ENCODE measurements at regions not wholly inside any gene's neighbourhood (a gene's known extent, or its start where the extent isn't known, plus 50 kb on each side); places are given as distances from the start of the nearest gene placed in this dataset.
A peak's percentile ranks its signal among the peaks of the same experiment; 100 is the strongest.

DNA sequence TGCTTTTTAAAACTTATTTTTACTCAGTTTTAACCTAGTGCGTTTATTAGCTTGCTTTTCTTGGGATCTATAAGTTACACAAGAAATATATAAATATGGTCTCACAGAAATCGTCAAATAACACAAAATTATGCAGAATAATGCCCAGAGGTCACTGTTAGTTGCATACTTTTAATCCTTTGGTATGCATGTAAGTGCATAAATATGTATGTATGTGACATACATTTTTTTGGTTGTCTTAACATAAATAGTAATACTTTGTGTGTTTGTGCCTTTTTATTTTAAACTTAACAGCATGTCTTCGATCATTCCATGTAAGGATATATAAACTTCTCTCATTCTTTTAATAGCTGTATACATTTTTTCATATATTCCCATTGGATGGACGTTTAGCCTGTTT lies 459.6 kb downstream of the PCNX1 start:
- Histone ChIP-seq H3K27me3 (ENCODE audit: control insufficient read depth, insufficient read depth, low read length) (no peaks in the 10 kb centered on the region), H3K9ac (ENCODE audit: low read depth, low read length) (no peak overlapping the region), H3K4me2 (ENCODE audit: low read length) (no peak overlapping the region), H3K9me3 (replicated peaks; ENCODE audit: low read length) (no peaks in the 10 kb centered on the region), H3K4me1 (ENCODE audit: control insufficient read depth, insufficient read depth, low read length) (peaks cover 50% of the 10 kb centered on the region), H3K36me3 (ENCODE audit: insufficient read depth, low read length) (no peaks in the 10 kb centered on the region), H3K4me3 (ENCODE audit: low read length) (no peak overlapping the region)

DNA sequence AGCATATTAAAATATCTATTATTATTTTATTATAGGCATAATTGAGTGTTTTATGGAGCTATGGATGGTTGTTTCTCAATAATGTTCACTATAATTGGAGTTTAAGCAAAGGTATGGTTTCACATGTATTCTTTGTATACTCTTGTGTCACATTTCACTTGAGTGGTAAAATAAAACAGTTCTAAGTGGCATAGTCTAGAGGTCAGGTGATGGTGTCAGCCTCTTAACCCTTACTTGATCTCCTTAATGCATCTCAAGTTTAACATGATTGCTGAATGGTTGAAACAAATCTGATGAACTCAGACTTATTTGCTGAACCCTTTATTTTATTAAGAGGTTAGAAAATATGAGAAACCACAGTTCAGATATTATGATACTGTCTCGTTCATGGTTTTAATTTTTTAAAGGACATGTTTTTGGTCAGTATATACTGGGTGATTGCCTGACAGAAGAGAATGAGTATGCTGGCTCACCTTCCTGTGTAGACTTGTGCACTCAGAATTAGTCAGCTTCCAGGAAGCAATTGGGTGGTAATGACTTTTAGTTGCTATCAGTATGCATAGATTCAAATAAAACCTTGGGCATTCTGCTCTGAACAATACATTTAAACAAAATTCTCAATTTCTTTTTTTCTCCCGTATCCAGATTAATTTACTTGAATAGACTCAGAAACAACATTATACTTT lies 464.6 kb downstream of the PCNX1 start:
- Histone ChIP-seq H3K4me2 (ENCODE audit: low read length) (peak overlapping the region; percentile 72), H3K4me3 (ENCODE audit: low read length) (peak overlapping the region; percentile 53)

DNA sequence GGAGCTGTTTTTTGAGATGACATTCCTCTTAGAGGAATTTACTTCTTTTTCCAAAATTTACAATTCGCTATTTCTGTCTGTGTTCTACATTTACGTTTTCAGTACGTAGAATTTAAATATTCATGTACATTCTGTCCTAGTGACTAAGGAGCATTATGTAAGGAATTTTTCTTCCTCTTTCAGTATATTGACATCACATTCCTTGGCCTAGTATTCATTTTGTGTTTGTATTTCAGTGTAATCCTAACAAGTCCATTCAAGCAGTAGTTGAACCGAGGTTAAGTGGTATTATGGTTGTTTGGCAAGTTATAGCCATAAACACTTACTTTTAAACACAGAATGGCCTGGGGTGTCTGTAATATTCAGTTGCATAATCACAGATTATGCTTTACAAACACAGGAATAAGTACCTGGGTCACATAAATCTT lies 465.2 kb downstream of the PCNX1 start:
- Histone ChIP-seq H3K9ac (ENCODE audit: low read depth, low read length) (peak overlapping the region; percentile 78), H3K9me3 (replicated peaks; ENCODE audit: low read length) (no peaks in the 10 kb centered on the region), H3K27me3 (ENCODE audit: control insufficient read depth, insufficient read depth, low read length) (no peaks in the 10 kb centered on the region), H3K4me3 (ENCODE audit: low read length) (peak overlapping the region; percentile 34), H3K4me1 (ENCODE audit: control insufficient read depth, insufficient read depth, low read length) (peaks cover 31% of the 10 kb centered on the region), H3K4me2 (ENCODE audit: low read length) (peak overlapping the region; percentile 72), H3K36me3 (ENCODE audit: insufficient read depth, low read length) (no peaks in the 10 kb centered on the region)

More for the DNA sequence above, 464.6 kb downstream of the PCNX1 start:
- no peaks in the 10 kb centered on the region for H3K27me3 ChIP-seq (ENCODE audit: control insufficient read depth, insufficient read depth, low read length)
- no peaks in the 10 kb centered on the region for H3K9me3 ChIP-seq (replicated peaks; ENCODE audit: low read length)
- H3K36me3 ChIP-seq (ENCODE audit: insufficient read depth, low read length) = no peaks in the 10 kb centered on the region
- peaks cover 31% of the 10 kb centered on the region for H3K4me1 ChIP-seq (ENCODE audit: control insufficient read depth, insufficient read depth, low read length)
- H3K9ac ChIP-seq (ENCODE audit: low read depth, low read length) = peak overlapping the region; percentile 78

DNA sequence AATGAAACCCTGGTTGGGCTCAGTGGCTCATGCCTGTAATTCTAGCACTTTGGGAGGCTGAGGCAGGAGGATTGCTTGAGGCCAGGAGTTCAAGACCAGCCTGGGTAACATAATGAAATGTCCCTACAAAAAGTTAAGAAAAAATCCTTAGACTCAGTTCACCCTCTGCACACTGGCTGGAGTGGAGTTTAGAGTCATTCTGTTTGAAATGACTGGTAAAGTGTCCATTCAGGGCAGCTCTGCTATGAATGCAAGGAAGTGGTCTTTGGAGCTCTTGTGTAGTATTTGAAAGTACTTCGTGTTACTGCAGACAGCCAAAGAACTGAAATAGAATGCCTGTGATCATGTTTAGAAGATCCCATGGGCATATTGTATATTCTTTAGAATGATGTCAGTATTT lies 466.5 kb downstream of the PCNX1 start:
- H3K36me3 ChIP-seq (ENCODE audit: insufficient read depth, low read length) = no peaks in the 10 kb centered on the region
- no peak overlapping the region for H3K9ac ChIP-seq (ENCODE audit: low read depth, low read length)
- H3K9me3 ChIP-seq (replicated peaks; ENCODE audit: low read length) = no peaks in the 10 kb centered on the region
- no peak overlapping the region for H3K4me2 ChIP-seq (ENCODE audit: low read length)
- no peaks in the 10 kb centered on the region for H3K27me3 ChIP-seq (ENCODE audit: control insufficient read depth, insufficient read depth, low read length)
- H3K4me1 ChIP-seq (ENCODE audit: control insufficient read depth, insufficient read depth, low read length) = peaks cover 38% of the 10 kb centered on the region
- no peak overlapping the region for H3K4me3 ChIP-seq (ENCODE audit: low read length)

DNA sequence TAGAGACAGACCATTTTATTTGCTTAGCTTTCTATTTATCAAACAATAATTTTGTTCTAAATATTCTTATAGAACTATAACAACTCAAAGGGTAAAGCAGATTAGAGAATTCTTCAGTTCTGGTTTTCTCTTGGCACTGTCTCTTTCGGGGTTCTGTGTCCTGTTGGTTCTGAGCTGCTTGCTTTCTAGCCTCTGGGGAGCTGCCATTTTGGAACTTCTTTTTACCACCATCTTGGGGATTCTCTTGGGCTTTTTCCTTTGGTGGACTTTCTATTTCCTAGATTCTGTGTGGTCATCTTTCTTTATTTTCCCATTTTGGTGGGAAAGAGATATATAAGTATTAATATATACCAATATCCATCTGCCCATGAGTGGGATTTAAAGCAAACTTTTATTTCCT lies 467.7 kb downstream of the PCNX1 start:
- no peaks in the 10 kb centered on the region for H3K9me3 ChIP-seq (replicated peaks; ENCODE audit: low read length)
- no peak overlapping the region for H3K4me2 ChIP-seq (ENCODE audit: low read length)
- H3K4me3 ChIP-seq (ENCODE audit: low read length) = no peak overlapping the region
- no peaks in the 10 kb centered on the region for H3K27me3 ChIP-seq (ENCODE audit: control insufficient read depth, insufficient read depth, low read length)
- peaks cover 42% of the 10 kb centered on the region for H3K4me1 ChIP-seq (ENCODE audit: control insufficient read depth, insufficient read depth, low read length)
- H3K9ac ChIP-seq (ENCODE audit: low read depth, low read length) = no peak overlapping the region
- no peaks in the 10 kb centered on the region for H3K36me3 ChIP-seq (ENCODE audit: insufficient read depth, low read length)

DNA sequence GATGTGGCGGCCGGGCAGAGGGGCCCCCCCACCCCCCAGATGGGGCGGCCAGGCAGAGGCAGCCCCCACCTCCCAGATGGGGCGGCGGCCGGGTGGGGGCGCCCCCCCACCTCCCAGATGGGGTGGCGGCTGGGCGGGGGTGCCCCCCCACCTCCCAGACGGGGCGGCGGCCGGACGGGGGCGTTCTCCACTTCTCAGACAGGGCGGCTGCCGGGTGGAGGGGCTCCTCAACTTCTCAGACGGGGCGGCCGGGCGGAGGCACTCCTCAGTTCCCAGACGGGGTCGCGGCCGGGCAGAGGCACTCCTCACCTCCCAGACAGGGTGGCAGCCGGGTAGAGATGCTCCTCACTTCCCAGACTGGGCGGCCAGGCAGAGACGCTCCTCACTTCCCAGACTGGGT lies 469.8 kb downstream of the PCNX1 start:
- no peaks in the 10 kb centered on the region for H3K36me3 ChIP-seq (ENCODE audit: insufficient read depth, low read length)
- H3K27me3 ChIP-seq (ENCODE audit: control insufficient read depth, insufficient read depth, low read length) = no peaks in the 10 kb centered on the region
- H3K4me1 ChIP-seq (ENCODE audit: control insufficient read depth, insufficient read depth, low read length) = peaks cover 36% of the 10 kb centered on the region
- H3K9me3 ChIP-seq (replicated peaks; ENCODE audit: low read length) = no peaks in the 10 kb centered on the region
- H3K4me3 ChIP-seq (ENCODE audit: low read length) = no peak overlapping the region
- no peak overlapping the region for H3K4me2 ChIP-seq (ENCODE audit: low read length)
- no peak overlapping the region for H3K9ac ChIP-seq (ENCODE audit: low read depth, low read length)

DNA sequence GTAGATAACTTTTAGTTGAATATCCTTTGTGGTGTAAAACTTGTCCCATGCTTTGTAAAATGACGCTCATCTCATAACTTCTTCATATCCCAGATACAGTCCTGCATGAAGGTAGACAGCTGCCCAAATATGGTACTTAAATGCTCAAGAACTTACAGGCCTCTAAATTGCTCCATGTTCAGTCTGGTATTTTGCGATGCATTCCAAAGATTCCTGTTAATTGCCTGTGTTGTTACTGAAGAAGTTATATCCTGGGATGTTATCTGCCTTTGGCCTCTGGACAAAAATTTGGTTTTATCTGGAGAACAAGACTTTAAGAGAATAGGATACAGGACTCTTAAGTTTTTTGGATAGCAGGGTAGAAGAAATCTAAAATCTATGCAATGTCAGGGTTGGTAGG lies 473.0 kb downstream of the PCNX1 start:
- H3K4me2 ChIP-seq (ENCODE audit: low read length) = no peak overlapping the region
- no peaks in the 10 kb centered on the region for H3K36me3 ChIP-seq (ENCODE audit: insufficient read depth, low read length)
- H3K9ac ChIP-seq (ENCODE audit: low read depth, low read length) = no peak overlapping the region
- no peak overlapping the region for H3K4me3 ChIP-seq (ENCODE audit: low read length)
- no peaks in the 10 kb centered on the region for H3K27me3 ChIP-seq (ENCODE audit: control insufficient read depth, insufficient read depth, low read length)
- H3K4me1 ChIP-seq (ENCODE audit: control insufficient read depth, insufficient read depth, low read length) = peaks cover 18% of the 10 kb centered on the region
- no peaks in the 10 kb centered on the region for H3K9me3 ChIP-seq (replicated peaks; ENCODE audit: low read length)

DNA sequence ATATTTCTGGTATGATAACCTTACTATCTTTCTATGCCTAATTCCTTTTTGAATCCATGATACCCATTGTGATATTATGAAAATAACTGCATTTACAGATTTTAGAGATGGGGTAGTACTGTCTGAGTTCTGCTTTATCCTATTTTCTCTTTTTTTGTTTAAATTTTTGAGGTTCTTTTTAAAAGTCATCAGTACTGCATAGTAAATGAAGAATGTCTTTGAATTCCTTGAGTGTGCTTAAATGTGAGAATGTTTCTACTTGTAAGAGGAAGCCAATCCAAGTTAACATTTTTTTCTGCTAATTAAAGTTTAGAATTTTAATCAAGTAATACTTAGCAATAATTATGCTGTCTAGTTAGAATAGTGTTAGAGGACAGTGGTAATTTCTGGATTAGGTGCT lies 474.6 kb downstream of the PCNX1 start:
- H3K4me1 ChIP-seq (ENCODE audit: control insufficient read depth, insufficient read depth, low read length) = peaks cover 18% of the 10 kb centered on the region
- no peaks in the 10 kb centered on the region for H3K36me3 ChIP-seq (ENCODE audit: insufficient read depth, low read length)

DNA sequence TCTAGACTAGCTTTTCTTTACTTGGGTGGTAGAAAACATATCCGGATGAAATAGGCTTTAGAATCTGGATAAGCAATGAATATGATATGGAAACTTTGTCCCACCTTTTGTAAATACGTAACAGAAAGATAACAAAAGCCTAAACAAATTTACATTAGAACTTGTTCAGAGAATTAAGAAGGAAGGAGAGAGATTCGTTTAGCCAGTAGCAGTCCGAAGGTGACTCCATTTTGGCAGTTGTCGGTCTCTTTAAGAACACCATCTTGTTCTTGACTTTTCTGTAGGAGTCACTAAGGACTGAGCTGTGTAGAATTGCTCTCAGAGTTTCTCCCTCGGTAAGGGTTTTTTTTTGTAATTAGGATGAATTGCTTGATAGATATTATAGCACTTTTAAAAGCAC lies 475.1 kb downstream of the PCNX1 start:
- Histone ChIP-seq H3K27me3 (ENCODE audit: control insufficient read depth, insufficient read depth, low read length) (no peaks in the 10 kb centered on the region), H3K9me3 (replicated peaks; ENCODE audit: low read length) (no peaks in the 10 kb centered on the region), H3K36me3 (ENCODE audit: insufficient read depth, low read length) (no peaks in the 10 kb centered on the region), H3K4me3 (ENCODE audit: low read length) (no peak overlapping the region), H3K4me1 (ENCODE audit: control insufficient read depth, insufficient read depth, low read length) (peaks cover 18% of the 10 kb centered on the region), H3K4me2 (ENCODE audit: low read length) (no peak overlapping the region), H3K9ac (ENCODE audit: low read depth, low read length) (no peak overlapping the region)

More for the DNA sequence above, 474.6 kb downstream of the PCNX1 start:
- H3K4me3 ChIP-seq (ENCODE audit: low read length) = no peak overlapping the region
- H3K27me3 ChIP-seq (ENCODE audit: control insufficient read depth, insufficient read depth, low read length) = no peaks in the 10 kb centered on the region
- H3K9me3 ChIP-seq (replicated peaks; ENCODE audit: low read length) = no peaks in the 10 kb centered on the region
- no peak overlapping the region for H3K4me2 ChIP-seq (ENCODE audit: low read length)
- H3K9ac ChIP-seq (ENCODE audit: low read depth, low read length) = no peak overlapping the region

DNA sequence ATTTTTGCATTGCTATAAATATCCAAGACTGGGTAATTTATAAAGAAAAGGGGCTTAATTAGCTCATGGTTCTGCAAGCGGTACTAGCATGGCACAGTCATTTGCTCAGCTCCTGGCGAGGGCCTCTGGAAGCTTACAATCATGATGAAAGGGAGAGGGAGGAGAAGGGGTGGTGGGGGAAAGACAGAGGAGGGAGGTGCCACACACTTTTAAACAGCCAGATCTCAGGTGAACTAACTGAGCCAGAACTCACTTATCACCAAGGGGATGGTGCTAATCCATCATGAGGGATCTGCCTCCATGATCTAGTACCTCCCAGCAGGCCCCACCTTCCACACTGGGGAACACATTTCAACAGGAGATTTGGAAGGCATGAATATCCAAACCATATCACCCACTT lies 476.3 kb downstream of the PCNX1 start:
- no peaks in the 10 kb centered on the region for H3K27me3 ChIP-seq (ENCODE audit: control insufficient read depth, insufficient read depth, low read length)
- no peak overlapping the region for H3K9ac ChIP-seq (ENCODE audit: low read depth, low read length)
- H3K36me3 ChIP-seq (ENCODE audit: insufficient read depth, low read length) = no peaks in the 10 kb centered on the region
- H3K4me3 ChIP-seq (ENCODE audit: low read length) = no peak overlapping the region
- H3K4me2 ChIP-seq (ENCODE audit: low read length) = no peak overlapping the region
- peaks cover 14% of the 10 kb centered on the region for H3K4me1 ChIP-seq (ENCODE audit: control insufficient read depth, insufficient read depth, low read length)
- no peaks in the 10 kb centered on the region for H3K9me3 ChIP-seq (replicated peaks; ENCODE audit: low read length)

DNA sequence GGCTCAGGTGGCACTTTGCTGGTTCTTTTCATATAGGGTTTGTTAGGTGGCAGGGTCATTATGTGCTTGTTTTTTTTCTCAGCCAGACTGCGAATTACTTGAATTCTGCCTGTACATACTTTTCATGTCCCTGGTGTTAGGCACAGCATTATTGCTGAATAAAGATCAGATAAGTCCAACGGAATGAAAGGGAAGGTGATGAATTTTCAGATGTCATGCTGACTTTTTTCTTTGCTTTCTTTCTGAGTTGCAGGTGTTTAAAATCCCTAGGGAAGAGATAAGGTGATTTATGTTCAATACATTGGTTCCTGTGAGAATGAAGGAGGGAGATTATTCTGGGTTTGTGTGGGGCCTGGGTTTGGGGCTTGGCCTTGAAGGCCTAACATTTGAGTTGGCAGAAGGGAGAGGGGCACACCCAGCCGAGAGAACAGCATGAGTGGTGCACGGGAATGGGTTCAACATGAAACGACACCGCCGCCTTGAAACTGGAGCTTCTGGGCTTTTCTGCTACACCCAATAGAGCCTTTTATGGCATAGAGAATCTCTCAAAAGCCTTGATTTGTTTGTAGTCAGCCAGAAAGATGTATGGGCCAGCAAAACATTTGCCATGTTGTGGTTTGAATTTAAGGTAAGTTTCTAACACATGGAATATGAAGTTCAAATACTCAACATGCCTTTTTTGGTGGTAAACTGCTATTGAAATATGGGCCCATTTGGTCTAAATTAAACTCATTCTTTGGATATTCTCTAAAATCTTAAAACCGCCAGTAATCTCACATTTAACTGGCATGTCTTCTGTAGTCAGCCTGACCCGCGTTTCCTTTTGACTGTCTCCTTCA lies 477.0 kb downstream of the PCNX1 start:
- no peaks in the 10 kb centered on the region for H3K9me3 ChIP-seq (replicated peaks; ENCODE audit: low read length)
- H3K36me3 ChIP-seq (ENCODE audit: insufficient read depth, low read length) = no peaks in the 10 kb centered on the region
- no peak overlapping the region for H3K4me3 ChIP-seq (ENCODE audit: low read length)
- H3K4me2 ChIP-seq (ENCODE audit: low read length) = no peak overlapping the region
- no peak overlapping the region for H3K9ac ChIP-seq (ENCODE audit: low read depth, low read length)
- no peaks in the 10 kb centered on the region for H3K27me3 ChIP-seq (ENCODE audit: control insufficient read depth, insufficient read depth, low read length)
- peaks cover 9% of the 10 kb centered on the region for H3K4me1 ChIP-seq (ENCODE audit: control insufficient read depth, insufficient read depth, low read length)

DNA sequence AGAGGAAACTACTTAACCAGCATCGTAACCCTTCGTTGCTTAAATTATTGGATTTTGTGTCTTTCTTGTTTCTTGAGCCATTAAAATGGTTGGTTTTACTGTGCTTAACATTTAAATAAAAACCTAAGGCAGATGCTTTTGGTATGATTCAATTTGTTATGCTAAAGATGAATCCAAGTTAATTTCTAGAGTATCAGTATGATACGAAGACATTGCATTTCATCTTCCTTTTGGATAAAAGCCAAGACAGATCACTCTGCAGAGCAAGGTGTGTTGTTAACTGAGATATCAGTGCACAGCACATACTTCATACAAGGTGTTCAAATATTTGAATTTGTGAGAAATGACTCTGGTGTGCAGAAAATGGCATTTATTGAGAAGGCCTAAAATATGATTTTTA lies 480.5 kb downstream of the PCNX1 start:
- Histone ChIP-seq H3K27me3 (ENCODE audit: control insufficient read depth, insufficient read depth, low read length) (no peaks in the 10 kb centered on the region), H3K9ac (ENCODE audit: low read depth, low read length) (no peak overlapping the region), H3K4me3 (ENCODE audit: low read length) (no peak overlapping the region), H3K36me3 (ENCODE audit: insufficient read depth, low read length) (no peaks in the 10 kb centered on the region), H3K9me3 (replicated peaks; ENCODE audit: low read length) (no peaks in the 10 kb centered on the region), H3K4me2 (ENCODE audit: low read length) (no peak overlapping the region), H3K4me1 (ENCODE audit: control insufficient read depth, insufficient read depth, low read length) (no peaks in the 10 kb centered on the region)

All from skeletal muscle satellite cell (primary cell).